Esophagus (tissue), 2 donors: ENCODE measurements at regions not wholly inside any gene's neighbourhood (a gene's known extent, or its start where the extent isn't known, plus 50 kb on each side); places are given as distances from the start of the nearest gene placed in this dataset.
"Not testable (repeated sequence)": the region's sequence is repeated elsewhere in the genome, so short reads cannot be mapped to it uniquely, and the experiment has no call there.

Source experiments
- H3K27ac ChIP-seq, 2 donors: one replicate each; pipeline ENCODE4 v1.5.1; 2013; ENCODE audit warnings: low read depth in 2 of 2, mild to moderate bottlenecking in 2 of 2, inconsistent platforms in 1 of 2, low read length in 1 of 2, moderate library complexity in 1 of 2
- H3K27me3 ChIP-seq, 2 donors: one replicate each; pipeline ENCODE4 v1.6.1; 2013; ENCODE audit warnings: low read length in 2 of 2, control low read depth in 1 of 2, mild to moderate bottlenecking in 1 of 2; ENCODE audit not compliant: insufficient read depth in 2 of 2, control insufficient read depth in 1 of 2
- H3K36me3 ChIP-seq, 2 donors: one replicate each; pipeline ENCODE4 v1.6.1; 2013; ENCODE audit warnings: low read length in 1 of 2; ENCODE audit not compliant: control insufficient read depth in 2 of 2, insufficient read depth in 2 of 2
- H3K4me1 ChIP-seq, 2 donors: one replicate each; pipeline ENCODE4 v1.6.1; 2013; ENCODE audit warnings: low read length in 1 of 2; ENCODE audit not compliant: control insufficient read depth in 2 of 2, insufficient read depth in 2 of 2
- H3K4me3 ChIP-seq, 2 donors: one replicate each; pipeline ENCODE4 v1.5.1; 2013; ENCODE audit warnings: low read length in 2 of 2, mild to moderate bottlenecking in 2 of 2, low read depth in 1 of 2, moderate library complexity in 1 of 2
- H3K9me3 ChIP-seq, 2 donors: one replicate each; pipeline ENCODE4 v1.6.1; 2013; ENCODE audit warnings: mild to moderate bottlenecking in 2 of 2, low read depth in 1 of 2, low read length in 1 of 2, moderate library complexity in 1 of 2; ENCODE audit not compliant: control insufficient read depth in 2 of 2, insufficient read depth in 1 of 2
- WGBS, 2 donors: extraction: QIAGEN DNeasy Blood & Tissue Kit; methylation state at CpG; one replicate each; pipeline ENCODE4 v1.1.7; 2013; 5-methylcytosine and 5-hydroxymethylcytosine counted together
- donor health status: healthy with polysubstance abuse.
- donor health status: Bipolar disorder and iron deficiency.

DNA sequence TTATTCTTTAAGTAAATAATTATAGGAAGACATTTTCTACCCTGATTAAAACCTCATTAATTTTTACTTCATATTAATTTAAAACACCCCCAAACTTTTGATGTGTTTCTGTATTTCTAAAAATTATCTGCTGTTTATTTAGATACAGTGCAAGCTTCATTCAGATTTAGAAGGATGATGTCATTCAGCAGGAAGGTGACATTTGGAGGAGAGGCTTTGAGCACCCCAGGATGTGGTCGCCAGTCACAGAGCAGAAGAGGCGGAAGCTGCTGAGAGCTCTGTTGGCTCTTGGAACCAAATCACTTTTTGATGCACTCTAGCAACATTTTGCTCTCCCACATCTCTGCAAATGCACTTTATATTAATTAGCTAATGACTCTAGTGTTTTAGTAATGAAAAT, 233.9 kb upstream of the CACNA2D1 start:
- Histone ChIP-seq H3K9me3 (no peaks in the 10 kb centered on the region), H3K27me3 (no peaks in the 10 kb centered on the region), H3K4me3 (no peak overlapping the region), H3K36me3 (no peaks in the 10 kb centered on the region), H3K4me1 (no peaks in the 10 kb centered on the region), H3K27ac (no peak overlapping the region)
- 34 to 60% methylated on average over 2 of the region's 2 CpGs for WGBS, 2 donors

DNA sequence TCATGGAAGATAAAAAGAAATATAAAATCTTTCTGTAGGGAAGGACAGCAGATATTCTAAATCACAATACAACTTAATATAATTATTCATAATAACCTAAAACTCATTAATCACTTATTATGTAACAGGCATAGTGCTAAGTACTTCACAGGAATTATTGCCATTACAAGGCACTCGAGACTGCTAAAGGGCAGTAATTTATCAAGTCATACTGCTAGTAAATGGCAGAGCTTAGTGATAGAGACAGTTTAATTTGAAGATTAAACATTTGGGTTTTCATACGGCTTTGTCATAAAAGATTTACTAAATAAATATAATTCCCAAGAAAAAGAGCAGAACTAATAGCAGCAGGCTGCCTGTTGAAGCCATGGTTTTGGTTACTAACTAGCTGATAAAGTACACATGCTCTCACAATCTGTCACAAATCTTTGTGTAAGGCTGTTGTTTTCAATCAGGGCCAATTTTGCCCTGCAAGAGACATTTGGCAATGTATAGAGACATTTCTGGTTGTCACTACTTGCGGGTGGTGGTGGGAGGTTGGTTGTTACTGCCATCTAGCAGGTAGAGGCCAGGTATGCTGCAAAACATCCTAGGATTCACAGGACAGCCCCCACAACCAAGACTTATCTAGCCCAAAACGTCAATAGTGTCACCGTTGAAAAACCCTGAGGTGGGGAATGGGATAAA, 233.3 kb upstream of the CACNA2D1 start:
- H3K27ac ChIP-seq: no peak overlapping the region
- H3K9me3 ChIP-seq: no peaks in the 10 kb centered on the region
- H3K27me3 ChIP-seq: no peaks in the 10 kb centered on the region
- no peaks in the 10 kb centered on the region for H3K4me1 ChIP-seq
- WGBS, 2 donors: 38 to 47% methylated on average over 5 of the region's 5 CpGs
- H3K36me3 ChIP-seq: no peaks in the 10 kb centered on the region
- H3K4me3 ChIP-seq: no peak overlapping the region

DNA sequence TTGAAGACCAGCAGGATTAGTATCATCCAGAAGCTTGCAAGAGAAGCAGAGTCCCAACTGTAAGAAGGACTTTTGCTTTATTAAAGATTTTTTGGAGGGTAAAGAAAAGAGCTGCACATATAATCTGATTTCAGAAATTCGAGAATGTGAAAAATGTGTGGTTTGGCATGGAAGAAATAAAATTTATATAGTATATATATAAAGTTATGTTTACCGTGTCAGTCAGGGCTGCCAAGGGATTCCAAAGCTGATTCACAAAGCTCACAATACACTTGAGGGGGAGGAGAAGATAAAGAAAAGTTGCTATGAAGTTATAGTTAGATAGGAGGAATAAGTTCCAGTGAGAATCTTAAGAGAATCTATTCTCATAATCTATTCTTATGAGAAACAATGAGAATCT, 231.8 kb upstream of the CACNA2D1 start:
- Histone ChIP-seq H3K9me3 (no peaks in the 10 kb centered on the region), H3K27ac (no peak overlapping the region), H3K4me3 (no peak overlapping the region), H3K27me3 (no peaks in the 10 kb centered on the region), H3K4me1 (no peaks in the 10 kb centered on the region), H3K36me3 (no peaks in the 10 kb centered on the region)
- 62 to 68% methylated on average over 2 of the region's 2 CpGs for WGBS, 2 donors

DNA sequence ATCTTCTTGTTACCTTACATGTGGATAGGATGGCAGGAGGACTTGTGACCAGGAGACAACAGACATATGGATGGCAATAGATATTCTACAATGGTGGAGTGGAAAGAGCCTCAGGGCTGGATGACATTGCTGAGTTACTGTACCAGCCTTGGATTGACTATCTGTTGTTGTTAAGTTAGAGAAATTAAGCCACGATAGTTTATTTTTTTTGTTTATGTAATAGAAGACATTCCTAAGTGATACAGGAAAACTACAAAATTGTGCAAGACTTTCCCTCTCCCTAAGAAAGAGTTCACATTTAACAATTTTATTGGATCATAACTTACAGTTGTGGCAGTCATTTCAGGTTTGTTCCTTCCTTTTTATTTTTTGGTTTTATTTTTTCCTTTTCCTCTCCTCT, 230.7 kb upstream of the CACNA2D1 start:
- Histone ChIP-seq H3K27ac (no peak overlapping the region), H3K36me3 (no peaks in the 10 kb centered on the region), H3K4me3 (no peak overlapping the region), H3K9me3 (no peaks in the 10 kb centered on the region), H3K27me3 (no peaks in the 10 kb centered on the region), H3K4me1 (no peaks in the 10 kb centered on the region)
- WGBS, 2 donors: 50 to 79% methylated on average over 1 of the region's 1 CpG

DNA sequence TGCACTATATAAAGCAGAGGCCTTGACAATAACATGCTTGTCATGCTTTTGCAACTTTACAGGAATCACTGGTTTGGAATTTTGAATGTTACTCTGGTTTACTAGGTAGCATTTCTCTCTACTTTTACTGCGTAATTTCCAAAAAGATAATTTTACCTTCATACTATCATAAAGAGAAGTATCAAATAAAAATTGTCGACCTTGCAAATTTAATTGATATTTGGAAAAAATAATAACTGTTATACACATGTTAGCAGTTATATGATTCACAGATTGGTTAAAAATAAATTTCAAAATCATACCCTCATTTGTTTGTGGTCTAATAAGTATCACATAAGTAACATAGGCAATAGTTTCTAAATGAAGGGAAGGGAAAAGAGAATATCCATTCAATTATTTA, 228.5 kb upstream of the CACNA2D1 start:
- H3K4me1 ChIP-seq: no peaks in the 10 kb centered on the region
- WGBS, 2 donors: 91 to 92% methylated on average over 2 of the region's 2 CpGs
- no peak overlapping the region for H3K4me3 ChIP-seq
- no peak overlapping the region for H3K27ac ChIP-seq
- H3K27me3 ChIP-seq: no peaks in the 10 kb centered on the region
- H3K9me3 ChIP-seq: no peaks in the 10 kb centered on the region
- H3K36me3 ChIP-seq: no peaks in the 10 kb centered on the region

DNA sequence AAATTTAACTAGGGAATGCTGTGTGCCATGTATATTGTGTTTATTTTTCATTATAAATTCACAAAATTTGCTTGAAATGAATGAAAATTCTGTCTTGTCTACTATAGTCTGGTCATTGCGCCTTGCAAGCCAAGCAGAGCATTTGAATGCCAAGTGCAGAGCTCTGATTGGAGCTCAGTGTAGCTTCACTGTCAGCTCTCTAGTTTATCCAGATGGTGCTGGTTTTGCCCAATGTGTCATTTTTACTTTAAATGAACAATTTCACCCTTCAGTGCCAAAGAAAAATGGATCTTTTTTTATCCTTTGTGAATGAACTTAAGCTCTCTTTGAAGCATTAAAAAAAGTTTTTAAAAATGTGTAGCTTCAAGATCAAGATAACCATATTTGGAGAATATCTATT, 225.6 kb upstream of the CACNA2D1 start:
- no peaks in the 10 kb centered on the region for H3K36me3 ChIP-seq
- no peak overlapping the region for H3K27ac ChIP-seq
- no peaks in the 10 kb centered on the region for H3K27me3 ChIP-seq
- no peak overlapping the region for H3K4me3 ChIP-seq
- H3K4me1 ChIP-seq: no peaks in the 10 kb centered on the region
- H3K9me3 ChIP-seq: no peaks in the 10 kb centered on the region
- WGBS, 2 donors: 76 to 88% methylated on average over 1 of the region's 1 CpG

DNA sequence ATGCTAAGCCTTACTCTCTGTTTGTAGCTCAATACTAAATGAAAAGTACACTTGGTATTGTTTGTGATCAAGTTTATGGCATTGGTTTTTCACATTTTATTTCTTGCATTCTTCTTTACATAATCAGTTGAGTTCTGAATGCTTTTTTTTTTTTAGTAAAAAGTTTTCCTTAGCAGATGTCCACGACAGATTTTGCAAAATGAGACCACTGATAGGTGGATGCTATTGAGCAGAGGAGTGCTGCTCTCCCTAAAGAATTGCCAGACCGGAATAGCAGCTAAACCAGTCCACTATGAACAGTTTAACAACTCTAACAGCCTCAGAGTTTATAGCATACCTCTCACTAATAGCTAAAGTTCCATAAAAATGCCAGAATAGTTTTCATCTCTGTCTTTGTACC, 225.1 kb upstream of the CACNA2D1 start:
- Histone ChIP-seq H3K27ac (no peak overlapping the region), H3K9me3 (no peaks in the 10 kb centered on the region), H3K27me3 (no peaks in the 10 kb centered on the region), H3K36me3 (no peaks in the 10 kb centered on the region), H3K4me1 (no peaks in the 10 kb centered on the region), H3K4me3 (no peak overlapping the region)
- WGBS, 2 donors: 66 to 75% methylated on average over 2 of the region's 2 CpGs

DNA sequence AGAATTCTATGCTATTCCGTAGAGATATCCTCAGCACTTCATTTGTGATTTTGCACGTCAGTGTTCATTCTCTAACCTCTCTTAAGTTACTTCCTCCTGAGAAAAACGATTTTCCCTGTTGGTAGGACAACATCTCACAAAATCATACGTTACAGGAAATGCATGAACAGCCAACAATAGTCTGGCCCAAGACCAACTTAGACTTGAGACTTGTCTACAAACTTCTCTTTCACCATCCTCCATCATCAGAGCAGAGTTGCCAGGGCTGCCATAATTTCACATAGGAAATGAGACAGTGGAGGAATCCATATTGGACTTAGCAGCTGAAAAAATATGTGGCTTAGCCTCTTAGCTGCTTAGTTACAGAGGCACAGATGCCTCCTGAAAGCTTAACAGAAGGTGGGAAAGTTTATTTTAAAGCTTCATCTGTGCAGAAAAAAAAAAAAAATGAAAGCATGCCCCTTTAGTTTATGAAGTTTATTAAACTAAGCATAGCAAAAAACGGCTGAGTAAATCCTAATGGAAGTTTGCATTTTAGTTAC, 222.5 kb upstream of the CACNA2D1 start:
- Histone ChIP-seq H3K9me3 (no peaks in the 10 kb centered on the region), H3K4me1 (no peaks in the 10 kb centered on the region)
- WGBS, 2 donors: 53 to 56% methylated on average over 5 of the region's 5 CpGs

DNA sequence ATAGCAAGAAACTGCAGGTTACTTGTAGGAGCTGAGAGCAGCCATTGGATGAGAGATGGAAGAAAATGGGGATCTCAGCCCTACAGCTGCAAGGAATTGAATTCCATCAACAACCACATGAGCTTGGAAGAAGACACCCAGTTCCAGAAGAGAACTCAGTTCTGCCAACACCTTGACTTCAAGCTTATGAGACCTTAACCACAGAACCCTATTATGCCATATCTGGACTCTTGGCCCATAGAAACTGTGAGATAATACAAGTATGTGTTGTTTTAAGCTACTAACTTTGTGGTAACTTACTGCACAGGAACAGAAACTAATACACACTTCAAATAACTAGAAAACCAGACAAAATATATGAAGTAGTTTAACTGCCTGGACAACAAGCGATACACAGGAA, 212.4 kb upstream of the CACNA2D1 start:
- H3K27ac ChIP-seq: no peak overlapping the region
- WGBS, 2 donors: 93 to 97% methylated on average over 1 of the region's 1 CpG
- H3K9me3 ChIP-seq: peaks cover 0 to 3% of the 10 kb centered on the region in 2 donors
- no peak overlapping the region for H3K4me3 ChIP-seq
- H3K27me3 ChIP-seq: no peaks in the 10 kb centered on the region
- no peaks in the 10 kb centered on the region for H3K36me3 ChIP-seq
- no peaks in the 10 kb centered on the region for H3K4me1 ChIP-seq

More for the DNA sequence above, 222.5 kb upstream of the CACNA2D1 start:
- Histone ChIP-seq H3K27ac (no peak overlapping the region), H3K4me3 (no peak overlapping the region), H3K36me3 (no peaks in the 10 kb centered on the region), H3K27me3 (no peaks in the 10 kb centered on the region)

DNA sequence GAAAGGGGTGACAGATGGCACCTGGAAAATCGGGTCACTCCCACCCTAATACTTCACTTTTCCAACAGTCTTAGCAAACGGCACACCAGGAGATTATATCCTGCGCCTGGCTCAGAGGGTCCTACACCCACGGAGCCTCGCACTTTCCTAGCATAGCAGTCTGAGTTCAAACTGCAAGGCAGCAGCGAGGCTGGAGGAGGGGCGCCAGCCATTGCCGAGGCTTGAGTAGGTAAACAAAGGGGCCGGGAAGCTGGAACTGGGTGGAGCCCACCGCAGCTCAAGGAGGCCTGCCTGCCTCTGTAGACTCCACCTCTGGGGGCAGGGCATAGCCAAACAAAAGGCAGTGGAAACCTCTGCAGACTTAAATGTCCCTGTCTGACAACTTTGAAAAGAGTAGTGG, 206.5 kb upstream of the CACNA2D1 start:
- H3K4me1 ChIP-seq, H3K9me3 ChIP-seq, H3K27me3 ChIP-seq, H3K4me3 ChIP-seq, H3K36me3 ChIP-seq, H3K27ac ChIP-seq: not testable (repeated sequence)
- WGBS, 2 donors: 86 to 90% methylated on average over 10 of the region's 10 CpGs
